SIG-M5 treated with dmso at 0.1 percent for 504 hours (cell line): ENCODE measurements at regions not wholly inside any gene's neighbourhood (a gene's known extent, or its start where the extent isn't known, plus 50 kb on each side); places are given as distances from the start of the nearest gene placed in this dataset.
"Not testable (repeated sequence)": the region's sequence is repeated elsewhere in the genome, so short reads cannot be mapped to it uniquely, and the experiment has no call there.

Experiments used
- DNase-seq: peaks from one replicate; lab custom pipeline; 2025; ENCODE audit not compliant: unreplicated experiment; lab: John Stamatoyannopoulos, UW

- DNase-seq = no peak
These were observed 469.8 kb upstream of the WWC1 start for GRCh38 chr5:167821669-167822068.

GRCh38 chr5:167822241-167822640 is 469.2 kb upstream of the WWC1 start:
- DNase-seq = no peak

- no peak for DNase-seq
These were observed 468.0 kb upstream of the WWC1 start for GRCh38 chr5:167823405-167823804.

GRCh38 chr5:167827766-167828165 is 463.7 kb upstream of the WWC1 start:
- DNase-seq = no peak

GRCh38 chr5:167831754-167832504 is 459.5 kb upstream of the WWC1 start:
- no peak for DNase-seq

- no peak for DNase-seq
These were observed 458.8 kb upstream of the WWC1 start for GRCh38 chr5:167832609-167833008.

GRCh38 chr5:167833456-167833855 is 458.0 kb upstream of the WWC1 start:
- DNase-seq = no peak

GRCh38 chr5:167835146-167835545 is 456.3 kb upstream of the WWC1 start:
- no peak for DNase-seq

- DNase-seq = no peak
These were observed 454.3 kb upstream of the WWC1 start for GRCh38 chr5:167837127-167837526.

- DNase-seq = no peak
These were observed 452.4 kb upstream of the WWC1 start for GRCh38 chr5:167839065-167839464.

GRCh38 chr5:167840527-167841130 is 450.8 kb upstream of the WWC1 start:
- DNase-seq = no peak

GRCh38 chr5:167843881-167844572 is 447.4 kb upstream of the WWC1 start:
- no peak for DNase-seq

- DNase-seq = no peak
These were observed 445.5 kb upstream of the WWC1 start for GRCh38 chr5:167845952-167846351.

- DNase-seq = no peak
These were observed 441.6 kb upstream of the WWC1 start for GRCh38 chr5:167849874-167850273.

- DNase-seq = no peak
These were observed 440.5 kb upstream of the WWC1 start for GRCh38 chr5:167850911-167851310.

GRCh38 chr5:167851416-167851815 is 440.0 kb upstream of the WWC1 start:
- DNase-seq = no peak

- DNase-seq = no peak
These were observed 438.9 kb upstream of the WWC1 start for GRCh38 chr5:167852515-167852914.

- DNase-seq = no peak
These were observed 438.0 kb upstream of the WWC1 start for GRCh38 chr5:167853421-167853820.

GRCh38 chr5:167855818-167856217 is 435.6 kb upstream of the WWC1 start:
- DNase-seq = no peak

- no peak for DNase-seq
These were observed 434.1 kb upstream of the WWC1 start for GRCh38 chr5:167857321-167857720.

- not testable (repeated sequence) for DNase-seq
These were observed 433.1 kb upstream of the WWC1 start for GRCh38 chr5:167858186-167858855.
